ENCODE measurements at regions not wholly inside any gene's neighbourhood (a gene's known extent, or its start where the extent isn't known, plus 50 kb on each side); places are given as distances from the start of the nearest gene placed in this dataset.
A peak's percentile ranks its signal among the peaks of the same experiment; 100 is the strongest.

DNA sequence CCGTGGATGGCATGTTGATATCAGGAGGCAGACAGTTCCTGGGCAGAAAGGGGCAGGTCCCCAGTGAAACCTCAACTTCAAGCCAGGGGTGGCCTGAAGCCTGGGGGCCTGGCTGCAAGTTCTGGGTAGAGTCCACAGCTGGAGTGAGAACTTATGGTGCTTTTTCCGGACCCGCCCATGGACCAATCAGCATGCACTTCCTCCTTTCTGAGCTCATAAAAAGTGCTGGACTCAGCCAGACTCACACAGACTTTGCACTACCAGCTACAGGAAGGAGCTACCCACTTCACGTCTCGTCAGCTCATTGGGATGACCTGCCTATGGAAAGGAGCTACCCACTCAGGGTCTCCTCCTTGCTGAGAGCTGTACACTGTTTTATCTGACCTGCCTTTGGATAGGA lies 183.1 kb upstream of the MC4R start:
- no peak for DNase-seq

- no peak for DNase-seq
Observed at GRCh38 chr18:60556326-60556725, 183.8 kb upstream of the MC4R start.

- DNase-seq = no peak
Observed at GRCh38 chr18:60560071-60560470, 187.5 kb upstream of the MC4R start.

DNA sequence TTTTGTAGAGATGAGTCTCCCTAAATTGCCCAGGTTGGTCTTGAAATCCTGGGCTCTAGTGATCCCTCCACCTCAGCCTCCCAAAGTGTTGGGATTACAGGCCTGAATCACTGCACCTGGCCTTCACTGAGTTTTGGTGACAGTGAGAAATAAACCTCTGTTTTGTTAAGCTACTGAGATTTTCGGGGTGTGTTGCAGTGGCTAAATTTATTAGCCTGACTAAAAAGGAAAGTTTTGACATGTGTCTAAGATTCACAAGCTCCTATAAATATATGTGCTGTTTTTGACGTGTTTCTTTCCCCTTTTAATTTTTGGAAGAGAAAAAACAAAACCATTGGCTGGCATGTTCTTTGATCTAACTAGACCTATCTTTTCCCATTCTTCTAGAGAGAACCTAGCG lies 190.5 kb upstream of the MC4R start:
- DNase-seq = no peak

GRCh38 chr18:60568220-60568619 lies 195.6 kb upstream of the MC4R start:
- peak; percentile 1 for DNase-seq

GRCh38 chr18:60570172-60570571 lies 197.6 kb upstream of the MC4R start:
- DNase-seq = no peak

- DNase-seq = no peak
Observed at GRCh38 chr18:60577457-60577856, 204.9 kb upstream of the MC4R start.

GRCh38 chr18:60585670-60586069 lies 213.1 kb upstream of the MC4R start:
- peak; percentile 2 for DNase-seq

DNA sequence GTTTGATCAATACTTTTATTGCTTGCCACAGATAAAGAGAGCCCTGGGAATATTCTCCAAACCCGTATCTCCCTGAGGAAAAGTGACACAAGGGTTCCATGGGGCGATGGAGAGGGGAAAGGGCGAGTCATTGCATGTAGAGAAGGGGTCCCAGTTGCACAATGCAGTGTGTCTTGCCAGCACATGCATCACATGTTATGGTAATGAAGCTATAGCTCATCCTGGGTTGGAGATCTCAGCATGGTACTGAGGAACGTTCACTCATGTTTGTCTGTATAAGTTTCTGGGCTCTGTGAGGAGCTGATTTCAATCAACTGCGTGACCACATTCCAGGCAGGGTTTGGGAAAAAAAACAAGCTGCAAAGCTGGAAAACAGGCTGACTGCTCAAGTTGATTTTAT lies 220.7 kb upstream of the MC4R start:
- no peak for DNase-seq

DNA sequence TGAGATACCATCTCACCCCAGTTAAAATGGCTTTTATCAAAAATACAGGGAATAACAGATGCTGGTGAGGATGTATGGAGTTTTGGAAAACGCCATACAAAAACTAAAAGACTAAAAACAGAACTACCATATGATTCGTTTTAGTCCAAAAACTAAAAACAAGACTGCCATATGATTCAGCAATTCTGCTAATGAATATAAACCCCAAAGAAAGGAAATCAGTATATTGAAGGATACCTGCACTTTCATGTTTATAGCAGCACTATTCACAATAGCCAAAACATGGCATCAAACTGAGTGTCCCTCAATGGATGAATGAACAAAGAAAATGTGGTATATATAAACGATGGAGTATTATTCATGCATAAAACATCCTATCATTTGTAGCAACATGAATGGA lies 224.4 kb upstream of the MC4R start:
- no peak for DNase-seq

GRCh38 chr18:60599267-60599666 lies 226.7 kb upstream of the MC4R start:
- DNase-seq = no peak

GRCh38 chr18:60599995-60600394 lies 227.4 kb upstream of the MC4R start:
- DNase-seq = no peak

DNA sequence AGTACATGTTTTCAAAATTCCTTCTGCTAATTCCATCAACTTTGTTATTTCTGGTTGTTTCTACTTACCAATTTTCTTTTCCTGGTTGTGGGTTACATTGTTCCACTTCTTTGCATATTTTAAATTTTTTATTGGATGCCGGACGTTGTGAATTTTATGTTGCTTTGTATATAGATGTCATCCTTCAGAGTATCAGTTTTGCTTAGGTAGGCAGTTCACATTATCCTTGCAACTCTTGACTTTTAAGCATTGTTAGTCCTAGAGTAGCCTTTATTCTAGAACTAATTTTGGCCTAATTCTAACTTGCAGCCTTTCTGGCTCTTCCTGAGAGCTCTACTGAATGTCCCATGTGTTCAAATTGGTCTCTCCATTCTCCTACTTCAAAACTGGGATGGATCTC lies 228.7 kb upstream of the MC4R start:
- no peak for DNase-seq

DNA sequence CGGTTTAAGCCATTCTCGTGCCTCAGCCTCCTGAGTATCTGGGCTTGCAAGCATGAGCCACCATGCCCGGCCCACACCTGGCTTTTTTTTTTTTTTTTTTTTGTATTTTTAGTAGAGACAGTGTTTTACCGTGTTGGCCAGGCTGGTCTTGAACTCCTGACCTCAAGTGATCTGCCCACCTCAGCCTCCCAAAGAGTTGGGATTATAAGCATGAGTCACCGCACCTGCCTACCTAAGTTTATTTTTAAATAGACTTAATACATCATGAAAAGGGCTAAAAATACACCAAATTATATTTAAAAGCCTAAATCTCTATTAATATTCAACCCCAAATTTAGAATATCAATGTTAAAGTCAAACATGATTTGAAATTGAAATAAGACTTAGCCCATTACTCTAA lies 250.8 kb upstream of the MC4R start:
- no peak for DNase-seq

- no peak for DNase-seq
Observed at GRCh38 chr18:60624207-60624606, 251.6 kb upstream of the MC4R start.

GRCh38 chr18:60639836-60640235 lies 267.3 kb upstream of the MC4R start:
- DNase-seq = no peak

DNA sequence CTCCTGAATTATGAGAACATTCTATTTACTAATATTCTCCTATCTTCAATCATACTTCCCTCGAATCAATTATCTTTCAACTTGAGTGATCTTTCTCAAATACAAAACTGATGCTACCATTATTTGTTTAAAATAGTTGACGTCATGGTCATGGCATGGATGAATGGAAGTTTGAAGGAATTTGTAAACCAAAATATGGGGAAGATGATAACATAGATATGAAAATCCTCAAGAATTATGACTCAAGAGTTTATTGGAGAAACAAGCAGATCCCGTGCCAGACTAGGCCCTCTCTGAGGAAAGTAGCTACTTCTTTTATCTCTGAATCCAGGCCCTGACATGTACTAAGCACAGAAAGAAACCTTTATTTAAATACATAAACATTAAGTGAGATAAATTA lies 270.4 kb upstream of the MC4R start:
- DNase-seq = no peak

- no peak for DNase-seq
Observed at GRCh38 chr18:60646725-60647124, 274.1 kb upstream of the MC4R start.

DNA sequence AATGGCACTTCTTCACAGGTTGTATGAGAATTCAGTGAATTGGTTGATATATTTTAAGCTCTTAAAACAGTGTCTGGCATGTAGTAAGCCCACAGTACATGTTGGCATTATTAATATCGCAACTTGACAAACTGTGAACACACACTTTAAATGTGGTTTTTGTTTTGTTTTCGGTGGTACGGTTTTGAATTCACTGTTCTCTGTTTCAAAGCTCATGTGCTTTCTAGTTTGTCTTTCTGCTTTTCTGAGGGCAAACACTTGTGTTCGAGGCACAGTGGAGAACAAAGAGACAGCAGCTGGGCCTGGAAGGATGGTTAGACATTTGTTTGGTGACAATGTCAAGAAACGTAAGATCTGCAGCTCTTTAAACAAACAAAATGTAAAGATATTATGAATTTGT lies 276.5 kb upstream of the MC4R start:
- no peak for DNase-seq

GRCh38 chr18:60649842-60650536 lies 277.4 kb upstream of the MC4R start:
- DNase-seq = no peak

- no peak for DNase-seq
Observed at GRCh38 chr18:60654298-60654697, 281.7 kb upstream of the MC4R start.

DNA sequence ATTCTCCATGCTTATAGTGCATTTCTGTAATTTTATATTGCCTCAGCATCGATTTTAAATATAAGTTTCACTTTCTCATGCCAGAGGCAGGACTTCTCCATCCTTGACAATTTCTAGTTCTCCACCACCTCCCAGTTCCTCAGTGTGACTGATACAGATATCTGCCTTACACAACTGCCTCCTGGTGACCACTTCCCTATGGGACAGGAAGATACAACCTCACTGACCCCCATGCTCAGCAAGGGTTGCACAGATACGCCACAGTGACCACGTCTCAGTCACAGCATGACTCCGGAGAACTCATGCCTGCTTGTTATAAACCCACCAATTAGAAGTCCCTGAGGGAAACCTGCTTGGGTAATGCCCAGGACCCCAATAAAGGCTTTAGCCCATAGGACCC lies 284.0 kb upstream of the MC4R start:
- DNase-seq = peak; percentile 78

DNA sequence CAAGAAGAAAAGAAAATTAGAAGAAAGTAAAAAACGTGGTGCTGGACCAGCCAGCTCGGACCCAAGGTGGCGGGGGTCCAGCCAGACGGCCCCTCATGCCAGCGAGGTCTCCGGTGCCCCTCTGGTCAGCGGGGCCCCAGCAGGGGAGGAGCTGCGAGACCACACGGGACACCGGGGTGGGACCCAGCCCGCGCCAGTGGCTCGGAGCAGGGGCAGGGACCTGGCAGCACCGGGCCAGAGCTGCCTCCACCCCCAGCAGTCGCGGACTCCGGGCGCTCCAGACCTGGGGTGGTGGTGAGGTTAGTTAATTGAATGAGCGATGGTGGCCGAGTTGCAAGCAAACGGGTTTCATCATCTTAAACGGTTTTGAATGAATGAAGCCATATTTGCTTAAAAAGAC lies 289.9 kb upstream of the MC4R start:
- DNase-seq = no peak

DNA sequence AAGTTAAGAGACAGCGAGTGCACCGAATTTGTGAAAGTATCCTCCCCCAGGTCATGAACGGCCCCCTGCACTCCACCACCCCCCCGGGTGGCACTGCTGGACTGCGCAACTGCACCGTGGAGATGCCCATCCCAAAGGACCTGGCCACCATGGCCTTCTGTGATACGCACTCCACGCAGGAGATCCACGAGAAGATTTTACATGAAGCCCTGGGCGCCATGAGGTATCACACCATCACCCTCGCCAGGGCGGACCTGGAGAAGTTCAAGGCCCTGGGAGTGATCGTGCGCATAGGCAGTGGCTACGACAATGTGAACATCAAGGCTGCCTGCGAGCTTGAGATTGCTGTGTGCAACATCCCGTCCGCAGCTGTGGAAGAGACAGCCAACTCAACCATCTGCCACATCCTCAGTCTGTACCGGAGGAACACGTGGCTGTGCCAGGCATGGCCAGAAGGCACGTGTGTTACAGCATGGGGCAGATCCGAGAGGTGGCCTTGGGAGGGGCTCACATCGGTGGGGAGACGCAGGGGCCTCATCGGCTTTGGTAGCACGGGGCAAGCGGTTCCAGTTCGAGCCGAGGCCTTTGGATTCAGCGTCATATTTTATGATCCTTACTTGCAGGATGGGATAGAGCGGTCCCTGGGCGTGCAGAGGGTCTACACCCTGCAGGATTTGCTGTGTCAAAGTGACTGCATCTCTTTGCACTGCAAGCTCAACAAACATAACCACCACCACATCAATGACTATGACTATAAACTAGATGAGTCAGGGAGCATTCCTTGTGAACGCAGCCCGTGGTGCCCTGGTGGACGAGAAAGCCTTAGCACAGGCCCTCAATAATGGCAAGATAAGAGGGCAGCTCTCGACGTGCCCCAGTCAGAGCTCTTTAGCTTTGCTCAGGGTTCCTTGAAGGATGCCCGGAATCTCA lies 290.8 kb upstream of the MC4R start:
- DNase-seq = no peak

DNA sequence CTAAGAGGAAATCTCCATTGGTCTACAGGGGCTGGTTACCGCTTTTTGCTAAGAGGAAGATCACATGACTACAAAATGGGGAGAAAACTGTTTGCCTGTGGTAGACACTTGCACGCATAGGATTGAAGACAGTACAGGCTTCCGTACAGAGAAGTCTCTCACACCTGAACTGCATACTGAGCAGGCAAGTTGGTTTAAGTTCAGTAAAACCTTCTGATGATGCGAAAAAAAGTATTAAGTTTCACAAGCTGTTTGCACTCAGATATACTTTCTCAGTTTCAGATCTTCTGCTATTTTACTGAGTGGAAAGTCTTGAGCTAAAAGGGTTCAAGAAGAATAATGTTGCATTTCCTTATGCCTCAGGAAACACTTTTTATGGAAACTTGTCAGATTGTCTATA lies 292.2 kb upstream of the MC4R start:
- DNase-seq = no peak
